Coronary artery (tissue), 2 donors: ENCODE measurements at regions not wholly inside any gene's neighbourhood (a gene's known extent, or its start where the extent isn't known, plus 50 kb on each side); places are given as distances from the start of the nearest gene placed in this dataset.
A peak's percentile ranks its signal among the peaks of the same experiment; 100 is the strongest.

Experiments used
- DNase-seq: peaks from one replicate; pipeline ENCODE4 v3.0.0-alpha.2; 2017; ENCODE audit warnings: low spot score
- H3K27ac ChIP-seq, 2 donors: fragments of 200-600 bp; sonication (generic); one replicate each; pipeline ENCODE4 v1.5.1; 2016 to 2019
- H3K4me3 ChIP-seq: fragments of 200-600 bp; sonication (generic); 2 replicates; pipeline ENCODE4 v1.5.1; 2016; ENCODE audit warnings: mild to moderate bottlenecking, moderate library complexity
- TF ChIP-seq, protein P1 (sequence below): fragments of 200-600 bp; sonication (generic); IDR thresholded peaks from one replicate; pipeline ENCODE4 v1.5.1; 2019; ENCODE audit warnings: antibody characterized with exemption

GRCh38 chr11:11010624-11011127, 152.8 kb upstream of the ZBED5 start:
- H3K4me3 ChIP-seq = peak overlapping the region; percentile 39
- H3K27ac ChIP-seq = no peak overlapping the region
- TF ChIP-seq, protein P1, sequence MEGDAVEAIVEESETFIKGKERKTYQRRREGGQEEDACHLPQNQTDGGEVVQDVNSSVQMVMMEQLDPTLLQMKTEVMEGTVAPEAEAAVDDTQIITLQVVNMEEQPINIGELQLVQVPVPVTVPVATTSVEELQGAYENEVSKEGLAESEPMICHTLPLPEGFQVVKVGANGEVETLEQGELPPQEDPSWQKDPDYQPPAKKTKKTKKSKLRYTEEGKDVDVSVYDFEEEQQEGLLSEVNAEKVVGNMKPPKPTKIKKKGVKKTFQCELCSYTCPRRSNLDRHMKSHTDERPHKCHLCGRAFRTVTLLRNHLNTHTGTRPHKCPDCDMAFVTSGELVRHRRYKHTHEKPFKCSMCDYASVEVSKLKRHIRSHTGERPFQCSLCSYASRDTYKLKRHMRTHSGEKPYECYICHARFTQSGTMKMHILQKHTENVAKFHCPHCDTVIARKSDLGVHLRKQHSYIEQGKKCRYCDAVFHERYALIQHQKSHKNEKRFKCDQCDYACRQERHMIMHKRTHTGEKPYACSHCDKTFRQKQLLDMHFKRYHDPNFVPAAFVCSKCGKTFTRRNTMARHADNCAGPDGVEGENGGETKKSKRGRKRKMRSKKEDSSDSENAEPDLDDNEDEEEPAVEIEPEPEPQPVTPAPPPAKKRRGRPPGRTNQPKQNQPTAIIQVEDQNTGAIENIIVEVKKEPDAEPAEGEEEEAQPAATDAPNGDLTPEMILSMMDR = peak; percentile 15
- no peak for DNase-seq

DNA sequence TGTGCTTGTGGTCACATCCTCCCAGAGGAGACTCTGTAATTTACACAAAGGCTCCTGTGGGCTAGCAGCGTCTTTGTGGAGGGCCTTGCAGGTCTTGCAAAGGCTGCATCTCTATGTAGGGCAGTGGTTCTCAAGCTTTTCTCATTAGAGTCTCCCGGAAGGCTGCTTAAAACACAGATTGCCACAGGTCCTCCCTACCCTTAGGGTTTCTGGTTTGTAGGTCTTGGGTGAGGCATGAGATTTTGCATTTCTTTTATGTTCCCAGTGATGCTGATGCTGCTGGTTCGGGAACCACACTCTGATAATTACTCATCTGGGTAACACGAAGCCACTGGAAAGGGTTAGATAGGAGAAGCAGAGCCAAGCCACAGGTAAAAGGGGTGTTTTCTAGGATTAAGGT, 151.3 kb upstream of the ZBED5 start:
- TF ChIP-seq, protein P1 = no peak
- DNase-seq = no peak
- Histone ChIP-seq H3K27ac (no peak overlapping the region), H3K4me3 (no peak overlapping the region)

DNA sequence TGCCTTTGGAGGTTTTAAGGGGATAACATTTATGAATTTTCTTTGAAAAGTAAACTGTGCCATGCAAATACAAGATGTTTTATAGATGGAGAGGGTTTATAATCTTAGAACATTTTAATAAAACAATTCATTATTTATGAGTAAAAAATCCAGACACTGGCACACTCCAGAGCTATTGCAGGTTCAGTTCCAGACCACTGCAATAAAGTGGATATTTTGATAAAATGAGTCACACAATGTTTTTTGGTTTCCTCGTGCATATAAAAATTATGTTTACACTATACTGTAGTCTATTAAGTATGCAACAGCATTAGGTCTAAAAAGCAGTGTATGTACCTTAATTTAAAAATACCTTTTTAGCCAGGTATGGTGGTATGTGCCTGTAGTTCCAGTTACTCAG, 146.2 kb upstream of the ZBED5 start:
- no peak for DNase-seq
- TF ChIP-seq, protein P1 = no peak
- Histone ChIP-seq H3K27ac (no peak overlapping the region), H3K4me3 (no peak overlapping the region)

- no peak overlapping the region for H3K27ac ChIP-seq
- TF ChIP-seq, protein P1 = no peak
- DNase-seq = no peak
- H3K4me3 ChIP-seq = no peak overlapping the region
Measured at GRCh38 chr11:11003226-11003625, 145.4 kb upstream of the ZBED5 start.

DNA sequence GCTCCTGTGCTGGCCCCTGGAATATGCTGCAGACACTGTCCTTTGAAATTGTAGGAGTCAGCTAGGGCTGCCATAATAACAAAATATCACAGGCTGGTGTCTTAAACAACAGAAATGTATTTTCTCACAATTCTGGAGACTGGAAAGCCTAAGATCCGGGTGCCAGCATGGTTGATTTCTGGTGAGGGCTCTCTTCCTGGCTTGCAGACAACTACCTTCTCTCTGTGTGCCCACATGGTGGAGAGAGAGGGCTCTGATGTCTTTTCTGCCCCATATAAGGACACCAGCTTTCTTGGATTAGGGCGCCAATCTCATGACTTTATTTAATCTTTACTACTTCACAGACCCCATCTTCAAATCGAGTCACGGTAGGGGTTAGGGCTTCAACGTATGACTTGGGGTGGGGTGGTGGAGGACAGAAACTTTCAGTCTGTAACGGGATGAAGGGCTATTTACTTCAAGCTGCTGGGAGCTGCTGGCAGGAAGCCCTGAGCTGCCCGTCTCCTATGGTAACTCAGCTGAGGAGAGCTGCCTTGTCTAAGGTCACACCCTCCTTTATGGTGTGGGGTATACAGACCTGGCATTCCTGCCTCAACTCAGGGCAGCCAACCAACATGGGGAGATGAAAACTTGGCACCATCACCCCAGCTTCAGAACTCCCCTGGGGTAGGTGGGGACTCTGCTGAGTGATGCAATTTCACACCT, 142.9 kb upstream of the ZBED5 start:
- DNase-seq = no peak
- H3K4me3 ChIP-seq = no peak overlapping the region
- no peak overlapping the region for H3K27ac ChIP-seq
- TF ChIP-seq, protein P1 = no peak

DNA sequence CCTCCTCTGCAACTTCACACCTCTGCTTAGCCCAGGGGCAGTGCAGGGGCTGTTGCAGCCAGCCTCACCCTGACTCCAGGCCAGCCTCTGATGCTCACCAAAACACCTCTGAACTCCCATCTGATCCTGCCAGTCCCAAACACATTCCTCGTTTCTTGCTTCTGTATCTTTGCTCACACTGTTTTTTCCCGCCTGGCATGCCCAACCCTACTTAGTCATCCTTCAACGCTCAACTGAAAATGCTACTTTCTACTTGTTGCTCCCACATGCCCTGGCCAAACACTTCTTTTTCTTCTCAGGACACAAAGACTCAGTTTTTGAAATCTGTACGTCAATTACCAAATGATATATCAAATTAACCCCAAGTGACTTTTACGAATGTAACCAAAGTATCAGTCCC, 140.8 kb upstream of the ZBED5 start:
- no peak overlapping the region for H3K27ac ChIP-seq
- no peak for DNase-seq
- no peak overlapping the region for H3K4me3 ChIP-seq
- TF ChIP-seq, protein P1 = no peak

DNA sequence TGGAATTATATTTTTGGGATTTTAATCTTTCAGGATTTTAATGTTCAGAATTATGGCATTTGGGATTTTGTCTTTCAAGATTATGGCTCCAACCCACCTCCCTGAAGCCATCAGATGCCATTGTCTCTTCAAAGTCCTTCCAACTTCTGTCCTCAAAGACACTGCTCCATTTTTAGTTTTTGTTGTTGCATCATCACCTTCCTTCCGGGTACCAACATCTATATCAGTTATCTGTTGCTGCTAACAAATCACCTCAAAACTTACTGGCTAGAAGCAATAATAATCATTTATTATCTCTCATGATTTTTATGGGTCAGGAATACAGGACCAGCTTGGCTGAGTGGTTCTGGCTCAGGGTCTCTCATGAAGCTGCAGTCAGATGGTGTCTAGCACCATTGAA, 138.8 kb upstream of the ZBED5 start:
- no peak for DNase-seq
- Histone ChIP-seq H3K4me3 (no peak overlapping the region), H3K27ac (no peak overlapping the region)
- TF ChIP-seq, protein P1 = no peak
